ENCODE measurements at regions not wholly inside any gene's neighbourhood (a gene's known extent, or its start where the extent isn't known, plus 50 kb on each side); places are given as distances from the start of the nearest gene placed in this dataset.
"Not testable (repeated sequence)": the region's sequence is repeated elsewhere in the genome, so short reads cannot be mapped to it uniquely, and the experiment has no call there.

DNA sequence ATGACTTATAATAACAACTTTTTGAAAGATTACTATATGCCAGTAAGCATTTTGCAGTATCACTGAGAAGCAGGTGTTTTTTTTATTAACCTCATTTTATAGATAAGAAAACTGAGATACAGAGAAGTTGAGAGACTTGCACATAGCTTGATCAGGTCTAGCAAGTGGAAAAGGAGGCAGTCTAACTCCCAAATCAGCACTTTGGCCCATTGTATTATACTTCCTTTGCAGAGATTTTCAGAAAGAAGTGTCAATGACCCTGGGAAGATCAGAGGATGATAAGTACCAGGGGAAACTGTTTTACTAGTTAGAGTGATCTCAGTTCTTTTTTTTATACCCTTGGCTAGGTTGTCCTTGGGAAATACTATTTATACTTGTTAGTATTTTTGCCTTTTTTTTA is 358.7 kb downstream of the SQOR start:
- DNase-seq: no peak

DNA sequence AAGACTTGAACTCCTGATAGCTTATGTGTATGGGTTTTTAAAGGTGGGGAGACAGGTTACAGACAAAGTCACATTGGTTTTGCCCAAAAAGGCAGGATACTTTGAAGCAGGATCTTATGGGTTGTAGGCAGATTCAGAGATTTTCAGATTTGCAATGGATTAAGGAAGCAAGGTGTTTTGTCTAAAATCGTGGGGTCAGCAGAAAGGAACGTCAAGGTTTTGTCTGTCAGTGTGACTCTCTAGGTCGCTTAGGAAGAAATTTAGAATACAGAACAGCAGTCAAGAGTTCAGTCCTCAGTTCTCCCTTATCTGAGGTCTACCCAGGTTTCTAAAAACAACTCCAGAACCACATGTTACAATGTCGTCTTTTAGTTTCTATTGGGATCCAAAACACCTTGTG is 361.0 kb downstream of the SQOR start:
- H3K36me3 ChIP-seq (replicated peaks; ENCODE audit: control insufficient read depth, insufficient read depth, low read length): no peaks in the 10 kb centered on the region
- H3K27me3 ChIP-seq (ENCODE audit: control insufficient read depth, insufficient read depth, low read length): no peaks in the 10 kb centered on the region
- H3K4me3 ChIP-seq (ENCODE audit: insufficient read depth, low read depth, low read length): no peak overlapping the region
- DNase-seq: no peak

More for the DNA sequence above, 358.7 kb downstream of the SQOR start:
- Histone ChIP-seq H3K4me3 (ENCODE audit: insufficient read depth, low read depth, low read length) (no peak overlapping the region), H3K27me3 (ENCODE audit: control insufficient read depth, insufficient read depth, low read length) (no peaks in the 10 kb centered on the region), H3K36me3 (replicated peaks; ENCODE audit: control insufficient read depth, insufficient read depth, low read length) (no peaks in the 10 kb centered on the region)

DNA sequence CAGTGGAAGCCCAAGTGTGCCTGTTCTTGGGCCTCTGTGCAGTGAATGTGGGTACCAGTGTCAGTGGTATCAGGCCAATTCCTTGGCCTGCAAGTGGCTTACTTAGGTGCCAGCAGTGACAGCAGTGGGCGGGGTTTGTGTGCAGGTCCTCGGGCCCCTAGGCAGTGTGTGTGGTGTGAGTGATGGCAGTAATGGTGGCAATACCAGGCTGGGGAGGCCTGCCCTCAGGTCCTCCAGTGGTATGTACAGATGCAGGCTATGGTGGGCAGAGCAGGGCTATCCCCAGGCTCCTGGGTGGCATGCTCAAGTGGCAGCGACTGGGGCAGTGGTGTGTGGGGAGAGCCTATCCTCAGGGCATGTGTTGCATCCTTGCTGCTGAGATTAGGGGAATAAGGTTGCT is 379.7 kb downstream of the SQOR start:
- Histone ChIP-seq H3K36me3 (replicated peaks; ENCODE audit: control insufficient read depth, insufficient read depth, low read length) (no peaks in the 10 kb centered on the region), H3K4me3 (ENCODE audit: insufficient read depth, low read depth, low read length) (no peak overlapping the region), H3K27me3 (ENCODE audit: control insufficient read depth, insufficient read depth, low read length) (no peaks in the 10 kb centered on the region)
- no peak for DNase-seq

DNA sequence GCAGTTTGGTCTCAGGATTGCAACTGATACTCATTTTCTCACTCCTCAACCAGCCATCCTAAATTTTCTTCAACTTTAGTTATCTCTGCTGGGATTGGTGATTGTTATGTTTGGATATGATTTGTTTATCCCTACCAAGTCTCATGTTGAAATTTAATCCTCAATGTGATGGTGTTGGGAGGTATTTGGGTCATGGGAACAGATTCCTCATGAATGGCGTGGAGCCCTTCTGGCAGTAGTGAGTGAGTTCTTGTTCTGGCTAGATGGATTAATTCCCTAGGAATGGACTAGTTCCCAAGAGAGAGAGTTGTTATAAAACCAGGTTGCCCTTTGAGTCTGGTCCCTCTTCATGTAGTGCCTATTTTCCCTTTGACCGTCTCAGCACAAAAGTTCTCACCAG is 399.9 kb downstream of the SQOR start:
- Histone ChIP-seq H3K4me3 (ENCODE audit: insufficient read depth, low read depth, low read length) (no peak overlapping the region), H3K27me3 (ENCODE audit: control insufficient read depth, insufficient read depth, low read length) (no peaks in the 10 kb centered on the region), H3K36me3 (replicated peaks; ENCODE audit: control insufficient read depth, insufficient read depth, low read length) (no peaks in the 10 kb centered on the region)
- DNase-seq: no peak

DNA sequence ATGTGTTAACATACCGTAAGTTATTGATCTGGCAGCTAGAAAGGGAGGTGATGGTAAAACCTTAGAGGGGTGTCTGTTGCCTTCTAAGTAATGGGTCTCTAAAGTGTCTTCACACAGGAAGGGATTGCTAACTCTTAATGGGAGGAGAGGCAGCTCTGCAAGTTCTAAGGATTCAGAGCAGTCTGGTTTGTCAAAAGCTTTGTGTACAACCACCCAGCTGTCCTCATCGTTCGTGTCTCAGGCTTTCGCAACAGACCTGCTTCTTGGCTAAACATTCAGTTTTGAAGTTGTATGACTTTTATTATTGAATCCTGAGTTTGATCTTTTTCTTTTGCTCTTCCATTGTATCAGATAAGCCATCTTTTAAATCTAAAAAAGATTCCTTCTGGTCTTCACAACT is 404.9 kb downstream of the SQOR start:
- no peak for DNase-seq

DNA sequence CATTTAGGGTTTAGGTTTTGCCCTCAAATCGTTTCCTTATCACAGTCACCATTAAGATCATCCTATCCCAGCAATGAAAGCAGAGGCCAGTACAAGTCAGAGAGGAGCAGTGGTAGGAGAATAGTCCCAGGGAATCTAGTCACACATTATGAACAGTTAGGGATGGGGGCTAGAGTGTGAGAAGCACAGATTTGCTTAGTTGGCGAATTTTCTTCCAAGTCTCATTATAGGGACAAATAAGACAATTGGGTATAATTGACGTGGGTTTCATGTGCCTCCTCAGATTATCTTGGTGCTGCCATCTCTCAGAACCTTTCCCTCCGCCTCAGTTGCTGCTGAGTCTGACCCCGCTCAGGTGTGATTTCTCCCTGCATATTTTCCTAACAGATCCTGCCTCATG is 407.1 kb downstream of the SQOR start:
- DNase-seq: no peak
- Histone ChIP-seq H3K4me3 (ENCODE audit: insufficient read depth, low read depth, low read length) (no peak overlapping the region), H3K36me3 (replicated peaks; ENCODE audit: control insufficient read depth, insufficient read depth, low read length) (no peaks in the 10 kb centered on the region), H3K27me3 (ENCODE audit: control insufficient read depth, insufficient read depth, low read length) (no peaks in the 10 kb centered on the region)

More for the DNA sequence above, 404.9 kb downstream of the SQOR start:
- no peaks in the 10 kb centered on the region for H3K36me3 ChIP-seq (replicated peaks; ENCODE audit: control insufficient read depth, insufficient read depth, low read length)
- H3K4me3 ChIP-seq (ENCODE audit: insufficient read depth, low read depth, low read length): no peak overlapping the region
- H3K27me3 ChIP-seq (ENCODE audit: control insufficient read depth, insufficient read depth, low read length): no peaks in the 10 kb centered on the region

DNA sequence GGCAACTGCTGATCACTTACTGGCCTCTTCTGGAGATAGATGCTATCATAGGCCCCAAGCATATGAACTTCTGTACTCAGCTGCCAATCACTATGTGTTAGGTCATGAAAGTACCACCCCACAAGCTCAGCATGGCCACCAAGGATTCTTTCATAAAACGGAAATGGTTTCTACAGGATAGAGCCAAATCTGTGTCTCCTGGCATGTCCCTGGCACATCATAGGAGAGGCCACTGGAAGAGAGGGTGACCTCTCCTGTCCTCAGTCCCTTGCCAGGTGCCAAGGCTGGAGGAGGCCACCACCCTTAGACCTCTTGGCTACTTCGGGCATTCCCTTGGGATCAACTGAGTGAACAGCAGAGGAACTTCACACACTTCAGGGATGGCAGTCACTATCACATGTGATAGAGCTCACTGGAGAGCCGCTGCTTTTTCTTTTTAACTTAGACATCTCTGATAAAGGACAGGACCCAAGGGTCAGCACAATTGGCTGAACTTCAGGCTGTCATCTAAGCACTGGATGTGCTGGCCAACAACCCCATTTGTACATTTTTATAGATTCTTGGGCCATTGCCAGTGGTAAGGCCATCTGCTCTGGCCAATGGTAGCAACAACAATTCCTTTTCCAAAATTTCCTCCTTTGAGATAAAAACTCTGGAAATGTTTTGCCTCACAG is 425.2 kb downstream of the SQOR start:
- DNase-seq: no peak
- Histone ChIP-seq H3K27me3 (ENCODE audit: control insufficient read depth, insufficient read depth, low read length) (no peaks in the 10 kb centered on the region), H3K4me3 (ENCODE audit: insufficient read depth, low read depth, low read length) (no peak overlapping the region), H3K36me3 (replicated peaks; ENCODE audit: control insufficient read depth, insufficient read depth, low read length) (no peaks in the 10 kb centered on the region)

DNA sequence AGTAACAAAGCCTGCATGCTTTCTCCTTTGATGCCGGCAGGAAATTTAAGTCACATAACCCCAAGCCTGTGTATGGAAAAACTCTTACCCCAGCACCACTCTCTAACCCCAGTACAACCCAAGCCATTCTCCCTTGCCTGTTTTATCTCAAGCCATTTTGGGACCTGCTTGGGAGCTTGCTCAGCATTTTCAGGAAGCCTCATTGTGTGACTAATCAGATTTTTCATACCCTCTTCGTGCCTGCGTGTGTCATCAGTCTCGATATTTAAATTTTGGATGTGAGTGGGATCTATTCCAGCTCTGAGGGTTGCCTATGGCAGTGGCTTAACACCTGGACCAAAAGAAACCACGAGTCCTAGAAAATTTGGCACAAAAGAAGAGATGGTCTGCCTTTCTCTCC is 426.2 kb downstream of the SQOR start:
- no peak for DNase-seq
- no peaks in the 10 kb centered on the region for H3K36me3 ChIP-seq (replicated peaks; ENCODE audit: control insufficient read depth, insufficient read depth, low read length)
- no peaks in the 10 kb centered on the region for H3K27me3 ChIP-seq (ENCODE audit: control insufficient read depth, insufficient read depth, low read length)
- no peak overlapping the region for H3K4me3 ChIP-seq (ENCODE audit: insufficient read depth, low read depth, low read length)

DNA sequence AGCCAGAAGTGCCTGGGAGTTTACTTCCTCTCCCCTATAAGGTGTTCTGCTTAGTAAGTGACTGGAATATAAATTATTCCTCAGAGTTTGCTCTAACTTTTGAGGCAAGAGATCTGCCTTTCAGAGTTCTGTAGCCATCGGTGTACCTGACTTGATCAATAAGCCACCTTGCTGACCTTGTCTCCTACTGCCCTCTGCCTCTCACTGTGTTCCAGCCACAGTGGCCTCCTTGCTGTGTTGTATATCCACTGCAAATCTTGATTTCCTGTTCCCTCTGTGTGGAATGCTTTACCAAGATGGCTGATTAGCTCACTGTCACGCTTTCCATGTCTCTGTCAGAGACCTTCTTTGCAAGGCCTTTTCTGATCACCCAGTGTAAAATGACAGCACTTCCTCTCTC is 442.4 kb downstream of the SQOR start:
- H3K4me3 ChIP-seq (ENCODE audit: insufficient read depth, low read depth, low read length): no peak overlapping the region
- no peak for DNase-seq
- H3K27me3 ChIP-seq (ENCODE audit: control insufficient read depth, insufficient read depth, low read length): no peaks in the 10 kb centered on the region
- no peaks in the 10 kb centered on the region for H3K36me3 ChIP-seq (replicated peaks; ENCODE audit: control insufficient read depth, insufficient read depth, low read length)

DNA sequence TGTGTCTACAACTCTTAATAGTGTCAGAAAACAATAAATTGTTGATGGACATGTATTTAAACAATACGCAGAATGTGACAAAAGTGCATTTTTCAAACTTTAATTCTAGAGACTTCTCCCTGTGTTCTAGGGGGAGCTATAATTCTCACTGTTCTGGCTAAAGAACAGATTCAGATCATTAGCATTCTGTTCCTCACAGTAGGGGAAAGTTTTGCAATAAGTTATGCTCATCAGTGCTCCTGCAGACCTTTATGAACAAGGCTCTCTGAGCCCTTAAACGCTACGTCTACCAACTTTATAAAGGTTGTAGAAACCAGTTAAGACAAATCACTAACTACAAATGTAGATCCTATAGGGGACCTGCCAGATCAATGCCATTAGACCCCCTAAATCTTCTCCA is 444.2 kb downstream of the SQOR start:
- Histone ChIP-seq H3K4me3 (ENCODE audit: insufficient read depth, low read depth, low read length) (no peak overlapping the region), H3K27me3 (ENCODE audit: control insufficient read depth, insufficient read depth, low read length) (no peaks in the 10 kb centered on the region), H3K36me3 (replicated peaks; ENCODE audit: control insufficient read depth, insufficient read depth, low read length) (no peaks in the 10 kb centered on the region)
- no peak for DNase-seq

DNA sequence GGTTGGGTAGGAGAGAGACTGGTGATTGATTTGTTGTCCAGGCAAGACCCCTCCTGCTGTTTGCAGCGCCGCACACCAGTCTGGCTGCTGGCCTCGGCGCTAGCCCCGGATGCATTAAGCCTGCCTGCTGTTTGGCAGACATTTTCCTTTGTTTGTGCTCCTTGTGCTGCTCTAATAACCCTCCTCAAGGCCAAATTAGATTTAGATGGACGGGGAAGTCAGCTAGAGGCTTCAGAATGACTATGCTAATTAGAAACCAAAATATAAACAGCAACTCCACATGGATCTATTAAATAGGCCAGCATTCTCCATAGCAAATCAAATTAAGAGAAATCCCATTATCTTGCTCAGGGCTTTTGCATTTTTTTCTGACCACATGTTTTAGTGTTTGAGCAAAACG is 445.2 kb downstream of the SQOR start:
- no peaks in the 10 kb centered on the region for H3K36me3 ChIP-seq (replicated peaks; ENCODE audit: control insufficient read depth, insufficient read depth, low read length)
- H3K27me3 ChIP-seq (ENCODE audit: control insufficient read depth, insufficient read depth, low read length): no peaks in the 10 kb centered on the region
- DNase-seq: no peak
- no peak overlapping the region for H3K4me3 ChIP-seq (ENCODE audit: insufficient read depth, low read depth, low read length)

DNA sequence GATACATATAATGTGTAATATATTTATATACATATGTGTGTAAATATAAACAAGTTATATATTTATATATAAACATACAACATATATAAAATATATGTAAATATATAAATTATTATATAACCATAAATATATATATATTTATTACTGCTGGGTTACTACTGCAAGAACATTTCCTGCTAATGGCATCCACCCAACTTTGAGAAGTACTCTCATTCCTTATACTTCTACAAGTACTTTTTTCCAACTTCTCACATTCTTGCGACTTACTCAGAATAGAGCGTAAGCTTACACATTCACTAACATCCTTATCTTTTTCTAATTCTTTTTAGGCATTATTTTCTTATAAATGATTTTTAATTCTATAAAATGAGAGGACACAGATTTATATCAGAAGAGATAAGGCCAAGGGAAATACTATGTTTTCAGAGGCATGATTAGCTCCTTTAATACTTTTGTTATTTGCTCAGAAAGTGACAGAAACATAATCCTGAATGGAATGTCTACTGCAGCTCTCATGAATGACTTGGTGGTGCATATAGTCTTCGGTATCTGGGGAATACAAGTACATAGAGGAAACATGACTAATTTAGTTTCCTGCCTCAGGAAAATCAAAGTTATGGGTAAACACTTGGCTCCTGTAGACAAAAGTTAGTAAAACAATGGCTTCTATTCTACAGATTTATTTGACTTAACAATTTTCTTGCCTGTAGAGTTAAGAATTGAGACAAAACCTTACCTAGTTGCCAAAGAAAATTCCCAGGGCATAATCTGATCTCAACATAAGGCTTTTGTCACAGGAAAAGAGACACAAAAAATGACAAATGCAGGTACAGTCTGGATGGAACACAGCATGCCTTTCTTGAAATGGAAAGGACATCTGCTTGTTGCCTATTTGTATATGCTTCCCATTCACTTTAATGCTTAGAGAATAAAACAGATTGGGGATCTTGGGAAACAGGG is 453.9 kb downstream of the SQOR start:
- no peak for DNase-seq
- H3K4me3 ChIP-seq (ENCODE audit: insufficient read depth, low read depth, low read length): no peak overlapping the region
- no peaks in the 10 kb centered on the region for H3K36me3 ChIP-seq (replicated peaks; ENCODE audit: control insufficient read depth, insufficient read depth, low read length)
- no peaks in the 10 kb centered on the region for H3K27me3 ChIP-seq (ENCODE audit: control insufficient read depth, insufficient read depth, low read length)

DNA sequence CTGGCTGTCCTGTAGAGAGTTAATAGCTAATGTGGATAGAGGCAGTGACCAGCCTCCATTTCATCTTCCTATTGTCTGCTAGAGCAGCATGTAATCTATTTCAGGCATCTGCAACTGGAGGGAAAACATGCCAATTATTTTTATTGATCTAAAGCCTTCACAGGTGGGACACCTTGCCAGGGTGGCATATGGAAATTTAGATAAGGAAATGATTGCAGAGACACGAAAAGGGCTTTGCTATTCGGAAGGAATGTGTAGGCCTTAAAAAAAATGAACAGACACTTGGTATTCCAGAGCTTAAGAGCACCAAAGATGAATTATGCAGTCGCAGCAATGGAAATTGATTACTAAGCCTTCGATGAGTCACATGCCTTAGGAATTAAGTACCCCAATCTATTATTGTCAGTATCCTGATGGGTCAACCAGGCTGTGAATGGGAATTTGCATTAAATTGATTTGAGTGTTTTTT is 454.7 kb downstream of the SQOR start:
- H3K4me3 ChIP-seq (ENCODE audit: insufficient read depth, low read depth, low read length): no peak overlapping the region
- no peaks in the 10 kb centered on the region for H3K36me3 ChIP-seq (replicated peaks; ENCODE audit: control insufficient read depth, insufficient read depth, low read length)
- DNase-seq: no peak
- no peaks in the 10 kb centered on the region for H3K27me3 ChIP-seq (ENCODE audit: control insufficient read depth, insufficient read depth, low read length)

DNA sequence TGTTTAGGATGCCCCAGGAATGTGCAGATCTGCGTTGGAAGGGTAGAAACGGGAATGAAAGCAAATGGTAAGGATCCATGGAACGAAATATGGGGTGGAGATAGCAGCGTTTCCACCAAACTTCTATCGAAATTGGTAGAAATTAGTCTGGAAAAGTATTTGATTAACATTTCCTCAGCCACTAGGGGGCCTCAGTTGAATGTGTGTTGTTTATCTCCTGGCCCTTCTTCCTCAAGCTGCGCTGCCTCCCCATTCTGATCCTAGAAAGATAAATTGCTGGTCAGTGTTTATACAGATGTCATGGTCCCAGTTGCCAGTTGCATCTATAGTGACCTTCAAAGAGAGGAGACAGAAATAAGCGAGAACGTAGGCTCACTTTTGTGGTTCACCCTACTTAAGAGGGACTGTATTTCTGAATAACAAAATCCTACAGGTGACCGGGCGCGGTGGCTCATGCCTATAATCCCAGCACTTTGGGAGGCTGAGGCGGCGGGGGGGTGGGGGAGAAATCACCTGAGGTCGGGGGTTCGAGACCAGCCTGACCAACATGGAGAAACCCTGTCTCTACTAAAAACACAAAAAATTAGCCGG is 457.1 kb downstream of the SQOR start:
- peak; percentile 57 for DNase-seq
- Histone ChIP-seq H3K4me3 (ENCODE audit: insufficient read depth, low read depth, low read length) (no peak overlapping the region), H3K36me3 (replicated peaks; ENCODE audit: control insufficient read depth, insufficient read depth, low read length) (no peaks in the 10 kb centered on the region), H3K27me3 (ENCODE audit: control insufficient read depth, insufficient read depth, low read length) (no peaks in the 10 kb centered on the region)

DNA sequence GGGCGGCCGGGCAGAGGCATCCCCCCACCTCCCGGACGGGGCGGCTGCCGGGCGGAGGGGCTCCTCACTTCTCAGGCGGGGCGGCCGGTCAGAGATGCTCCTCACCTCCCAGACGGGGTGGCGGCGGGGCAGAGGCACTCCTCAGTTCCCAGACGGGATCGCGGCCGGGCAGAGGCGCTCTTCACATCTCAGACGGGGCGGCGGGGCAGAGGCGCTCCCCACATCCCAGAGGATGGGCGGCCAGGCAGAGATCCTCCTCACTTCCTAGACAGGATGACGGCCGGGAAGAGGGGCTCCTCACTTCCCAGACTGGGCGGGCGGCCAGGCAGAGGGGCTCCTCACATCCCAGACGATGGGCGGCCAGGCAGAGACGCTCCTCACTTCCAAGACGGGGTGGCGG is 463.2 kb downstream of the SQOR start:
- not testable (repeated sequence) for H3K4me3 ChIP-seq (ENCODE audit: insufficient read depth, low read depth, low read length); DNase-seq; H3K36me3 ChIP-seq (replicated peaks; ENCODE audit: control insufficient read depth, insufficient read depth, low read length); H3K27me3 ChIP-seq (ENCODE audit: control insufficient read depth, insufficient read depth, low read length)

All from H7 (cell line).